D721Med (cell line): ENCODE measurements at regions not wholly inside any gene's neighbourhood (a gene's known extent, or its start where the extent isn't known, plus 50 kb on each side); places are given as distances from the start of the nearest gene placed in this dataset.

Experiments used
- DNase-seq: peaks from one replicate; pipeline ENCODE4 v3.0.0; 2011; ENCODE audit warnings: low spot score; ENCODE audit not compliant: insufficient read length
- FAIRE-seq: peaks from 2 replicates; lab custom pipeline; 2011; peaks lifted over from hg19 to GRCh38; lab: Jason Lieb, UNC
- CTCF ChIP-seq: IDR thresholded peaks from 2 replicates; pipeline ENCODE4 v1.5.1; 2012; ENCODE audit warnings: mild to moderate bottlenecking, control low read depth; ENCODE audit not compliant: insufficient read depth; ENCODE audit errors: missing control alignments

- no peak for DNase-seq
- no peak for TF ChIP-seq CTCF
- FAIRE-seq, result no peak
Observed at GRCh38 chr7:69129951-69130350, 468.3 kb upstream of the AUTS2 start.

- TF ChIP-seq CTCF, result no peak
- DNase-seq, result no peak
- FAIRE-seq, result no peak
Observed at GRCh38 chr7:69130396-69130795, 467.9 kb upstream of the AUTS2 start.

GRCh38 chr7:69134316-69134715 lies 464.0 kb upstream of the AUTS2 start:
- FAIRE-seq (no peak), DNase-seq (no peak)
- no peak for TF ChIP-seq CTCF

GRCh38 chr7:69147631-69148030 lies 450.6 kb upstream of the AUTS2 start:
- no peak for TF ChIP-seq CTCF
- no peak for FAIRE-seq
- DNase-seq, result no peak

GRCh38 chr7:69149804-69150782 lies 448.2 kb upstream of the AUTS2 start:
- TF ChIP-seq CTCF, result no peak
- FAIRE-seq (no peak), DNase-seq (no peak)

GRCh38 chr7:69162326-69162725 lies 435.9 kb upstream of the AUTS2 start:
- DNase-seq, result no peak
- FAIRE-seq, result no peak
- TF ChIP-seq CTCF, result no peak
